HG02759 (cell line): ENCODE measurements at regions not wholly inside any gene's neighbourhood (a gene's known extent, or its start where the extent isn't known, plus 50 kb on each side); places are given as distances from the start of the nearest gene placed in this dataset.
"Not testable (repeated sequence)": the region's sequence is repeated elsewhere in the genome, so short reads cannot be mapped to it uniquely, and the experiment has no call there.

Experiments used
- ATAC-seq: cut with Tn5 transposase; IDR thresholded peaks from one replicate; pipeline ENCODE4 v1.9.1; 2021; ENCODE audit warnings: mild to moderate bottlenecking, moderate library complexity; ENCODE audit not compliant: unreplicated experiment

DNA sequence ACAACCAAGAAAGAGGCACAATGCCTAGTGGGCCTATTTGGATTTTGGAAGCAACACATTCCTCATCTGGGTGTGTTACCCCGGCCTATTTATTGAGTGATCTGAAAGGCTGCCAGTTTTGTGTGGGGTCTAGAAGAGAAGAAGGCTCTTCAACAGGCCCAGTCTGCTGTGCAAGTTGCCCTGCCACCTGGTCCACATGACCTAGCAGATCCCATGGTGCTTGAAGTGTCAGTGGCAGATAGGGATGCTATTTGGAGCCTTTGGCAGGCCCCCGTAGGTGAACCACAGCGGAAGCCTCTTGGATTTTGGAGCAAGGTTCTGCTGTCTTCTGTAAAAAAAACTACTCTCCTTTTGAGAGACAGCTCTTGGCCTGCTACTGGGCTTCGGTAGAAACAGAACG is 820.1 kb downstream of the TMTC2 start:
- ATAC-seq, result no peak

GRCh38 chr12:83505586-83505985 is 818.9 kb downstream of the TMTC2 start:
- no peak for ATAC-seq

DNA sequence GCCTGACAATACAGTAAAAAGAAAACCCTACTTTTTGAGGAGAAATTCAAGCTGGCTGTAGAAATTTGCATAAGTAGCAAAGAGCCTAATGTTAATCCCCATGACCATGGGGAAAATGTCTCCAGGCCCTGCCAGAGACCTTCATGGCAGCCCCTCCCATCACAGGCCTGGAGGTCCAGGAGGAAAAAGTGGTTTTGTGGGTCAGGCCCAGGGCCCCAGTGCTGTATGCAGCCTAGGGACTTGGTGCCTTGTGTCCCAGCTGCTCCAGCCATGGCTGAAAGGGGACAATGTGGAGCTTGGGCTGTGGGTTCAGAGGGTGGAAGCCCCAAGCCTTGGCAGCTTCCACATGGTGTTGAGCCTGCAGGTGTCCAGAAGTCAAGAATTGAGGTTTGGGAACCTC is 813.2 kb downstream of the TMTC2 start:
- not testable (repeated sequence) for ATAC-seq

DNA sequence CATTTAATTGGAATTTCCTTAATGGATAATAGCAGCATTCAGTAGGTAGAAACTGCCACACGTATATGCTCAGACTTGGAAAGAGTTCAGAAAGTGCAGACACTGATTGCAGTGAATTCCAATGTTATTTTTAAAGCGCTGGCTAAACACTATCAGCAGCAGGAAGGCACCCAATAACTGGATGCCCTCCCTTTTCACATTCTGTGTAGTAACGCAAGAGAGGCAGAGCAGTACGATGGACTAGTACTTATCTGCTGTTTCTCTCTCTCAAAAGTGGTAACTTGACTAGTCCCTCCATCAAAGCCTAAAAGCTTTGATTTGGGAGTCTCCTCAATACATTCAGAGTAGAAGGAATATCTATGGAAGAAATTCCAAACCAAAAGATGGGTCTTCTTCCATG is 791.0 kb downstream of the TMTC2 start:
- no peak for ATAC-seq

DNA sequence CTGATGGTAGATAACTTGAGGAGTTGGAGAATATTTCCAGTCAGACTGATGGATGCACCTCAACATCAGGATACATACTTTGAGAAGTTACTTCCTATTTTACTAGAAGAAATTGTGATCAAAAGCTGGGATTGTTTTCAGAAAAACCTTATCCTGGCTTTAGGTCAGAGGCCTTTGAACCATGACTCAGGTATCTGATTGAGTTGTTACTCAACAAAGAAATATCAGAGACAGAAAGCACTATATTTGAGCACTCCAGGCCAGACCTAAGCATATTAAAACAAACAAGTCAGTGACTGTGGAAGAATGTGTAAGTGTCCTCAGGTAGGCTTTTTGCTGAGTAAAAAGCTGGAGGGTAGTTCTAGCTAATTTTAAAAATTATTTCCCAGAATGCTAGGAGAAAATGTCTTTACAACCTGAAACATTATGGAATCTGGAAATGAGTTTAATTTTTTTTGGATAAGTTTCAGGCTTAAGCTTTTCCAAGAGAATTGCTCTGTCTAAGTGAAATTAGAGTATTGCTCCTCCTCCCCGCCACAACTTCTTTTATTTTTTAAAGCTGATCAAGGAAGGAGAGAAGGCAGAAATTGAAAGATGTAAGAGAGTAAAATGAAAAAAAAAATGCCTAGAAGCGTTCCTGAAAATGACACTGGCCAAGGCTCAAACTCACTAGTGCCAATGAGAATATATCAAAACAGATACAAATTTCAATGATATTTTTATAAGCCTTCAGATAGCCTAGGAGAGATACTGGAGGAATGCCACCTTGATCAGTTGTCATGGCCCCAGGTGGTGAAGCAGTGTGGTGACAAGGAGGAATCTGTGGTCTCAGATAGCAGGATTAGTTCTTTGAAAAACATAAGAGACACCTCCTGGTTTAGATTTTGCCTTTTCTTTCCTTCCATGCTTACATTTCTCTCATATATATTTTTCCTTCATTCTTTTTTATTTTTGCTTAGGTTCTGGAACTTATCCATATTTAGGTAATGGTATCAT is 790.3 kb downstream of the TMTC2 start:
- no peak for ATAC-seq

GRCh38 chr12:83476006-83476405 is 789.3 kb downstream of the TMTC2 start:
- no peak for ATAC-seq

- ATAC-seq, result no peak
Measured at GRCh38 chr12:83474369-83474768, 787.7 kb downstream of the TMTC2 start.

- peak; percentile 99 for ATAC-seq
Measured at GRCh38 chr12:83473408-83474095, 786.8 kb downstream of the TMTC2 start.

GRCh38 chr12:83472772-83473171 is 786.1 kb downstream of the TMTC2 start:
- no peak for ATAC-seq

DNA sequence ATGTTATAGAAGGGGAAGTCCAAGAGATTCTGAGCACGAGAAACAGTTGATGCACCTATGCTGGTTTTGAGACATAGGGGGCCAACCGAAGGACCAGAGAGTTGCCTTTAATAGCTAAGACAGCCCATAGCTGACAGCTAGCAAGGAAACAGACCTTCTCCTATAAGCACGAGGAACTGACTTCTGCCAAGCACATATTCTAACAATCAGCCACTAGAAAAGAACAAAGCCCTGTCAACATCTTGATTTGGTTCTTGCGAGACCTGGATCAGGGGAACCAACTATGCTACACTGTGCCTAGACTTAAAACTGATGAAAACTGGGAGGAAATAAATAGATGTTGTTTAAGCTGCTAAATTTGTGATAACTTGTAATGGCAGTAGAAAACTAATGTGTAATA is 785.6 kb downstream of the TMTC2 start:
- ATAC-seq, result no peak

DNA sequence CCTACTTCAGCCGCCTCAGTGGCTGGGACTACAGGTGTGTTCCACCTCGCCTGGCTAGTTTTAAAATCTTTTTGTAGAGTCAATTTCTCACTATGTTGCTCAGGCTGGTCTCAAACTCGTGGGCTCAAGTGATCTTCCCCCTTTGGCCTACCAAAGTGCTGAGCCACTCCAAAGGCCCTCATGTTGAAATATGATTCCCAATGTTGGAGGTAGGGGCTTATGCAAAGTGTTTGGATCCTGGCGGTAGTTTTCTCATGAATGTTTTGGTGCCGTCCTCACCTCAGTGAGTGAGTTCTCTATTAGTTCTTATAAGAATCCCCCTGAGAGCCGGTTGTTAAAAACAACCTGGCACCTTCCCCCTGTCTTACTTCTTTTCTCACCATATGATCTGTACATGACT is 784.6 kb downstream of the TMTC2 start:
- ATAC-seq, result no peak

- no peak for ATAC-seq
Measured at GRCh38 chr12:83470749-83471148, 784.0 kb downstream of the TMTC2 start.

DNA sequence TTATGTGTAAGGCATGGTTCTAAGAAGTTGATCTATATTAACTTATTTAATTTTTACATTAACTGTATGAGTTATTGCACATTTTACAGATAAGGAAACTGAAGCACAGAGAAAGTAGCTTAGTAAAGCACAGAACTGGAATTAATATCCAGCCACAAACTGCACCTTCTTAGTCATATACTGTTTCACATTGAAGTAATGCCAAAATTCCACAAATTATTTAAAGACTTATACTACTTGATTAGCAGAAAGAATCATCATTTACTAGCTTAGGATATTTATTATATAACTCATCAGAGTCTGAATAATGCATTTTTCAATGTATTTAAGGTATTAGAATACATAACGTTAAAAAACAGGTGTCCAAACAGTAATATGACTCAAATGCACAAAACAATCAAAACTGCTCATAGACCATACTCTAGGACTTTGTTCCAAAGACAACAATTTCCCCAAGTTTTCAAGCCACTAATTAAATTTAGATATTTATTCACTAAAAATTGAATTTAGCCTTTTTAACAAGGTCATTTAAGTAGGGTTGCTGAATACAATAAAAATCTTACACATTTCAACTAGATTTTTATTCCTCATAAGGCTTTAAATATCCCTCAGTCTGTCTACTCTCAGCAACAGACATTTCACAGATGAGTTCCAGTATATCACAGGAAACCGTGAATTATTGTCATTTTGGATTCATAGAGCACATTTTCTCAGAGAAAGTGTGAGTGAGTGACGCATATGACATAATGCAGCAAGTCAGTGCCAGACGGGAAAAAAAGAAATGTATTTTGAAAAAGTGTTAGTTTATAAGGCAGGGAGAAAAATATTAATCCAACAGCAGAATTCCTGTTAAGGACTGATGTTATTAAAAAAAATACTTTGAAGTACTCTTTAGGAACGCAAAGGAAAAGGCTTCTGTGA is 782.5 kb downstream of the TMTC2 start:
- ATAC-seq, result no peak

DNA sequence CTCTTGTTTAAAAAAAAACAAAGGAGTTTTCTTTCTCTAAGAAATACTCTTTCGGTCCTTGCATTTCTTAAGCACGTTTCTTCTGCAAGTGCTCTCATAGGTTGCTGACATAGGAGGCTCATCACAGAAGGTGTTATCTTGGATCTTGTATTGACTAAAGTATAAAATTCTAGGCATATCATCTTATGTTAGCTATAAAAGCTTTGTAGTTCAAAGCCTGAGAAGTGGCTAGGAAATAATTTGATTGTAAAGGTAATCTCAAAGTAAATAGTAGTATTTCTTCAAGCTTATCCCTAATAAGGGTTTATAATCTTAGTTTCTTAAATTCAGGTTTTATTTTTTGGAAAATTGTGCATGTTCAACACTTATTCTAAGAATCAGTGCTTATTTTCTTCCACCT is 778.9 kb downstream of the TMTC2 start:
- ATAC-seq, result no peak

DNA sequence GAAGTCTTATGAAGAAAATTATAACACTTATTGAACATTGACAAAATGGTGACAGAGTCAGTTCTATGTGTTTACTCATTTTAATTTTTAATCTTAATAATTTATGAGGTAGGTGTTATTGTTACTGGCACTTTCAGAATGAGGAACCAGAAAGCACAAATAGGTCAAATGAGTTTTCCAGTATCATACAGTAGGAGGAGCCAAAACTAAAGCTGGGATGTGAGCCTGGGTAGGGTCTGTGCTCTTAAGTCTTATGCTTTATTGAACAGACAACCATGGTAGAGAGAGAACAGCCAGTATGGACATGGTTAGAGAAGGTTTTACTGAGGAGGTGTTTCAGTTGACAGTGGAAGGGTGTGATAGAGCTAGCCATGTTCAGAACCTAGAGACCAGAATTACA is 775.7 kb downstream of the TMTC2 start:
- peak; percentile 45 for ATAC-seq

- ATAC-seq, result no peak
Measured at GRCh38 chr12:83461336-83461935, 774.7 kb downstream of the TMTC2 start.

DNA sequence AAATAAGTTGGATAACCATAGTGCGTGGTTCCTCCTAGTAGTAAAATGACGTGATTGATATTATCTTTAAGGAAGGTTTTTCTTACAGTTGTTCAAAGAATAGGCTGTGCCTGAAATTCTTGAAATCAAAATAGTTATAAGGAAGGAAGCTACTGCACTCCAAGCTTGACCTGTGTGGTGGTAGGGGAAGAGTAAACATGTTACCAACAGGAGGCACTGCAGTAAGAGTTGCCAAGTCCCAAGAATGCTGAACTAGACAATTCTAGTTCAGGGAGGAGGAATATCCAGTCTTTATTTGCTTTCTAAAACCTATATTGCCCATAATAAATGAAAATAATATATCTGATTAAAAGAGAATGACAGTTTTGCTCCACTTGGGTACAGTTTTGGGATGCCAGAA is 764.5 kb downstream of the TMTC2 start:
- ATAC-seq, result no peak

DNA sequence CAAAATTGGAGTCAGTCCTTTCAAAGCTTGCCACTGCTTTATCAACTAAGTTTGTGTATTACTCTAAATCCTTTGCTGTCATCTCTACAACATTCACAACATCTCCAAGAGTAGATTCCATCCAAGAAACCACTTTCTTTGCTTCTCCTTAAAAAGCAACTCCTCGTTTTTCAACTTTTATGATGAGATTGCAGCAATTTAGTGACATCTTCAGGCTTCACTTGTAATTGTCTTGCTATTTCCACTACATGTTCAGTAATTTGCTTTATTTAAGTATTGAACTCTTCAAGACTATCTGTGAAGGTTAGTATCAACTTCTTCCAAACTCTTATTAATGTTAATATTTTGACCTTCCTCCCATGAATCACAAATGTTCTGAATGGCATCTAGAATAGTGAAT is 747.9 kb downstream of the TMTC2 start:
- ATAC-seq, result no peak

DNA sequence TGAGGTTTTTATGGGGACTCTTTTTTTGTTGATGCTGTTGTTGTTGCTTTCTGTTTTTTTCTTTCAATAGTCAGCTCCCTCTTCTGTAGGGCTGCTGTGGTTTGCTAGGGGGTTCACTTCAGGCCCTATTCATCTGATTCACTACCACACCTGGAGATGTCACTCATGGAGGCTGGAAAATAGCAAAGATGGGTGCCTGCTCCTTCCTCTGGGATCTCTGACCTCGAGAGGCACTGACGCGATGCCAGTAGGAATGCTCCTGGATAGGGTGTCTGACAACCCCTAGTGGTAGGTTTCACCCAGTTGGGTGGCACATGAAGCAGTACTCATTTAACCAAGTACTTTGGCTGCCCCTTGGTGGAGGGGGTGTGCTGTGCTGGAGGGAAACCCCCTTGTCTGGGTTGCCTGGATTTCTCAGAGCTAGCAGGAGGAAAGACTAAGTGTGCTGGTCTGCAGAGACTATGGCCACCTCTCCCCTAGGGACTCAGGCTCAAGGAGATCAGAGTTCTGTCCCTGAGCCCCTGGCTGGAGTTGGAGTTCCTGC is 745.5 kb downstream of the TMTC2 start:
- no peak for ATAC-seq

DNA sequence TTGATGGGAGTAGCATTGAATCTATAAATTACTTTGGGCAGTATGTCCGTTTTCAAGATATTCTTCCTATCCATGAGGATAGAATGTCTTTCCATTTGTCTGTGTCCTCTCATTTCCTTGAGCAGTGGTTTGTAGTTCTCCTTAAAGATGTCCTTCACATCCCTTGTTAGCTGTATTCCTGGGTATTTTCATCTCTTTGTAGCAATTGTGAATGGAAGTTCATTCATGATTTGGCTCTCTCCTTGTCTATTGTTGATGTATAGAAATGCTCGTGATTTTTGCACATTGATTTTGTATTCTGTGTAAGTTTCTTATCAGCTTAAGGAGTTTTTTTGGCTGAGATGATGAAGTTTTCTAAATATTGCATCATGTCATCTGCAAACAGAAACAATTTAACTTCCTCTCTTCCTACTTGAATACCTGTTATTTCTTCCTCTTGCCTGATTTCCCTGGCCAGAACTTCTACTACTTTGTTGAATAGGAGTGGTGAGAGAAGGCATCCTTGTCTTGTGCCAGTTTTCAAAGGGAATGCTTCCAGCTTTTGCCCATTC is 741.0 kb downstream of the TMTC2 start:
- not testable (repeated sequence) for ATAC-seq
